ENCODE measurements at regions not wholly inside any gene's neighbourhood (a gene's known extent, or its start where the extent isn't known, plus 50 kb on each side); places are given as distances from the start of the nearest gene placed in this dataset.
"Not testable (repeated sequence)": the region's sequence is repeated elsewhere in the genome, so short reads cannot be mapped to it uniquely, and the experiment has no call there.

DNA sequence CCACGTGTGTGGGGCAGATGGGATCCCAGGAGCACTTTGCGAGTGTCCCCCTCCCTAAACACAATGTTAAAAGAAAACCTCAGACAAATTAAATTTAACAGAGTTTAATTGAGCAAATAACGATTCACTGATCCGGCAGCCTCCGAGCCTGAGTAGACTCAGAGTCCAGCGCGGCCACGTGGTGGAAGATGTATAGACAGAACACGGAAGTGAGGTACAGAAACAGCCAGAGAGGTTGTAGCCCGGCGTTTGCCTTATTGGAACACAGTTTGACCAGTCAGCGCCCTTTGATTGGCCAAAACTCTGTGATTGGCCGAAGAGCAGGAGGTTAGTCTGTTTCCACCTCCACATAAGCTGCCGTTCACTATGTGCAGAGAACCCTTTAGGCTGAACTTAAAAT is 363.0 kb upstream of the IRX2 start:
- in situ Hi-C loops (cut with MboI; ENCODE audit: low pct_unique_long_range_greater_than_20kb, low sequenced_read_pairs) = no loop called here

DNA sequence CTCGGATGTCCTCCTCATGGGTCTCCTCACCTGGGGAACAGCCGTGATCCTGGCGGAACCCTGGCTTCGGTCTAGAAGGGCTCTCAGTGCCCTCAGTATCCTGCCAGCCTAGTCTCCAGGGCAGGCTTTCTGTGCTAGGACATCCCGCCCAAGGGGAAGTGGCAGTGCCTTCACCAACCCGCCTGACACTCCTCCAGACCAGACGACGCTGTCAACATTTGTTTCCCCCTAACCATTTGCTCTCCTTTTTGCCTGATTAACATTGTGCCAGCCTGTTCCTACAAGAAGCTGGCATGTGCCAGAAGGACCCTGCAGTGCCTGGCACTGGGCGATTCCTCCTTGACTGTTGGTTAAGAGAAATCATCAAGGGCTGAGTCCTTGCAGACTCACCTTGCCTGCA is 358.9 kb upstream of the IRX2 start:
- DNase-seq = no peak
- in situ Hi-C loops (cut with MboI; ENCODE audit: low pct_unique_long_range_greater_than_20kb, low sequenced_read_pairs) = no loop called here

More for the DNA sequence above, 363.0 kb upstream of the IRX2 start:
- no peak for DNase-seq

DNA sequence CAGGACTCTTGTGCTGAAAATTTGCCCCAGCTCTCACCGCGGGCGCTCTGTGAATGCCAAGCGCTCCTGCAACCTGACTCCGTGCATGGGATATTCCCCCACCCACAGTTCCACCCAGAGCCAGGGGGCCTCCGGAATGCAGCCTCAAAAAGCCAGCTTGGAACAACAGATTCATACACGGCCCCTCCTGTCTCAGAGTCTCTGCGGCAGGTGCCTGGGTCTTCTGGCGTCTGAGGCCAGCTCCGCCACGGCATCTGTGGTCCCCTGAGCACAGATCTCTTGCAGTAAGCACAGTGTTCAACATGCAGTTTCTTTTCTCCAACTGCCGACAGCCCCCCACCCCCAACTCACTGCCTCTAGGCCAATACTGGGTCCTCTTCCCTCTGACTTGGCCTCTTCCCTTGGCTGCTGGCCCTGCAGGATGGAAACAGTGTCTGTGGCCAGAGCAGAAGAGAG is 355.7 kb upstream of the IRX2 start:
- in situ Hi-C loops (cut with MboI; ENCODE audit: low pct_unique_long_range_greater_than_20kb, low sequenced_read_pairs) = no loop called here
- no peak for DNase-seq

DNA sequence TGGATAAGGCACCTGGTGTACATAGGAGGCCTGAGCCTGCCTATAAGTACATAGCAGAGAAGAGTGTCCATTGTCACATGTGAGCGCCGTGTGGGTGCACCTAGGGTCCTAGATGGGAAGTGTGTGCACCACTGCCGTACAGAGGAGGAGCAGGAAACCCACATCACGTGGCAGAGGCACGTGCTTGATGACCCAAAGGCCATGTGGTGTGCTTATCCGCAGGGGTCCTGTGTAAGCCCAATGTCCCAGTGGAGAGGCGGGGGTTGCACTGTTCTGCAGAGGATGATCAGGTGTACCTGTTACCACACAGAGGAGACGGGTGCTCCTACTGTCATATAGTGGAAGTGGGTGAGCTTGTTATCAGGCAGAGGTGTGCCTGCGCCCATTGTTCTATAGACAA is 354.1 kb upstream of the IRX2 start:
- in situ Hi-C loops (cut with MboI; ENCODE audit: low pct_unique_long_range_greater_than_20kb, low sequenced_read_pairs) = no loop called here
- no peak for DNase-seq

DNA sequence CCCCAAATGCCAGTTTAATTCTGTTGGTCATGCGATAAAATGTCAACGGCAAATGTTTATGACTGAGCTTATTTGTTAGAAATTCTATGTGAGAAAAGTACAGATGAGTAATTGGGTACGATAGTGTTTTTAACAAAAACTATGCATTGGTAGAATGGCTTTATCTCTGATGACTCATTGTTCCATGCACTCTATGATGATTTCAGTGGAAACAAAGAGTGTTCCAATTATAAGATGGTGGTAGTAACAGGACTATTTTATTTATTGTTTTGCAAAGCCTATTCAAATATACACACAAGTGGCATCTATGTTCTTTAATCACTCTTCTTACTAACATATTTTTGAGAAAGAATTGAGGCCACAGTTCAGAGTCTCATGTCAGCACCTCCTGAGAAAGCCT is 353.7 kb upstream of the IRX2 start:
- in situ Hi-C loops (cut with MboI; ENCODE audit: low pct_unique_long_range_greater_than_20kb, low sequenced_read_pairs) = no loop called here
- DNase-seq = no peak

DNA sequence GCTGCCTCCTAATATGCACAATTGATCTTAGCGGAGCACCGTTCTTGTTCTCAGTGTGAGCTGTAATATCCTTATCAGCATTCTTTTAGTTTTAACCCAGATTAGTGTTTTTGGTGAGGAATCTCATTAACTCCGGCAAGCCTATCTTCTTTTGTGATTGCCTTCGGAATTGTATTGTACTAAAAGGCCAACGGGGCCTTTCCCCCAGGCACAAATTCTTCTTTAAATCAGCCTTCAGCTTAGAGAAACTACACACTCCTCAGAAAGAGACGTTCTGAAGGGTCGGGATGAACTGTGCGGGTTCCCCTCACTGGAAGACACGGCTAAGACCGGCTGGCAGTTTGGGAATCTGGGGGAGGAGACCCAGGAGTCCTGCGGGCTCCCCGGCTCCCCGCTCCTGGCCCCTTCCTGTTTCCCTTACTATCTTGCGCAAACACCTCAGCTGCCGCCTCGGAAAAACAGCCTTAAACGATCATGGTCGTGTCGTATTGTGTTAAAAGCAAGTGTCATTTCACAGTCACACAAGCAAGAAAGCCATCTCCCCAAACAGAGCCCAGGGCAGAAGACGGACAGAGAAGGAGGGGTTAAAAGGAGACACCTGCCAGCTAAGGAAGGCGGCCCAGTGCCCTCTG is 353.1 kb upstream of the IRX2 start:
- in situ Hi-C loops (cut with MboI; ENCODE audit: low pct_unique_long_range_greater_than_20kb, low sequenced_read_pairs) = no loop called here
- no peak for DNase-seq

DNA sequence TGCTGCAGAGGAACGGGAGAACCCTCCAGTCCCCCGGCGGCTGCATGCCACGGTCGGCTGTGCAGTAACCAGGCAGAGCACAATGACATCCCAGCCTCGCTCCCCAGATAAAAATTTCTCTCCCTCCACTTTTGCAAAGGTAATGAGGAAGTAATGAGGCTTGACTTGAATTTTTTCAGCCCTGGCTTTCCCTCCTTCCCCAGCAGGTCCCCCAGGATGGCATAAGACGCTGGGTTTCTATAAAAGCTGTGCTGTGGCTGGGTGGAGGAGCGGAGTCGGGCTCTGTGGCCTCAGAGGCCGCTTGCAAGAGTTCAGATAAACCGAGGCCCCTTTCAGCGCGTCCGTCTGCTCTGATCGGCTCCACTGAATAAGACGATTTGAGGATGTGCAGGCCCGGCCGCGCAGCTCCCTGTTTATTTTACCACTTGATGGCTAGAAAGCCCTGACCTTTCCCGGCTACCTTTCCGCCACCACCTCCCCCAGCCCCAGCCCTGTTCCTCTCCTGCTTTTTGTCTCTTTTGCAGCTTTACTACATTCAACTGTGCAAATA is 351.9 kb upstream of the IRX2 start:
- DNase-seq = no peak
- in situ Hi-C loops (cut with MboI; ENCODE audit: low pct_unique_long_range_greater_than_20kb, low sequenced_read_pairs) = no loop called here

DNA sequence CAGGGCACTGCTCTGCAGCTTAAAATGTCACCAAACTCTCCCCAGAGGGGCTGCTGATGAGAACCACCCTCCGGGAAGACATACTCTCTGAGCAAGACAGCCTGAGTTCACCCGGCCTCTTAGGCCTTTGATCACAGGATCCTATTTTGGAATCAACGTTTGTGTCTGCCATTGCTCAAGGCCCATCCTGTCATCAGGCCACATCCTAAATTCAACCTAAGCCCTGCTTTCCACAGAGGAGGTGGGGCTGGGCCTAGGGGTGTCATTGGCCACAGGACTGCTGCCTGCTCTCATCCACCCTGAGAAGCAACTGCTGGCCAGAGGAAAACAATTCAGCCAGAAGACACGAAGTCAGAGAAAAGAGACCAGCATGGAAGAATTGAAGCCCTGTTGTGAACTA is 351.1 kb upstream of the IRX2 start:
- in situ Hi-C loops (cut with MboI; ENCODE audit: low pct_unique_long_range_greater_than_20kb, low sequenced_read_pairs) = no loop called here

DNA sequence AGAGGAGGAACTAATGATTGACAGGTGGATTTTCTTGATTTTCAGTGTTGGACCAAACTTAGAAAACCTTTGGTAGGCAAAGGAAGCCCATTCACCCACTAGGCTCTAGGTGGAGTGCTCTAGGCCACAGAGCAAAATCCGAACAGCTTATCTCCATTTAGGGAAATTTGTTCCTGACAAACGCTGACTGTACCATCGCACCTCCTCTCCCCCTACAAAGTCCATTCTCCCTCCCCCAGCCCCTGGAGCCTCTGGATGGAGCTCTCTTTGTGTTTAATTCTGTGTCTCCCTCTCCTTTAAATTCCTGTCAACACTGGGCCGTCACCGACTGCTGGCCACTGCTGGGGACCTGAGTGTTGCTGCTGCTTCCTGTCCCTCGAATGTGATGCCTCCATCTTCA is 350.1 kb upstream of the IRX2 start:
- in situ Hi-C loops (cut with MboI; ENCODE audit: low pct_unique_long_range_greater_than_20kb, low sequenced_read_pairs) = no loop called here
- no peak for DNase-seq

More for the DNA sequence above, 351.1 kb upstream of the IRX2 start:
- no peak for DNase-seq

DNA sequence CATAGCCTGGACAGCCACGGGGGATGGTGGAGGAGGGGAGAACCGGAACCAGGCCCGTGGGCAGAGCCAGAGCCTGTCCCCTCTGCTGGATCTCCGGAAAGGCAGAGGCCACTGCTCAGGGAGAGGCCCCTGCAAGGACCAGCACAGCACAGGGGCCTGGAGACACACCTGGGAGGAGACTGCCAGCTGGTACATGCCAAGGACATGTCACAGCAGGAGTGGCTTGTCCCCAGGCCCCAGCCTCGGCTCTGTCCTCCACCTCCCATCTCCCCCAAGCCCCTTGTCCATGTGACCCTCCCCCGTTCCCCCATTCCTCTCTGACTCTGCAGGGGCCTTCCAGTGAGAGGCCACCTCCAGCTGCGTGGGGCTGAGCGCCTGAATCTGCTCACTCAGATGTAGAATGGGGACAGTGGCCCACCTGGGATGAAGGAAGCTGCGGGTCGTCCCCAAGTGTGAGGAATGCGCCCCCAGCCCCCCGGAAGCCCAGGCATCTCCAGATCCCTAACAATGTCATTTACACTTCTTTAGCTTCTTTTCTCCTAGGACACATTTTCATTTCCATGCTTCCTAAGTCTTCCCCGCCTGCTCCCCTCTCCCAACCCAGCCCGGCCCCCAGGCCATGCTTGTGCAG is 349.6 kb upstream of the IRX2 start:
- in situ Hi-C loops (cut with MboI; ENCODE audit: low pct_unique_long_range_greater_than_20kb, low sequenced_read_pairs) = no loop called here
- DNase-seq = no peak

DNA sequence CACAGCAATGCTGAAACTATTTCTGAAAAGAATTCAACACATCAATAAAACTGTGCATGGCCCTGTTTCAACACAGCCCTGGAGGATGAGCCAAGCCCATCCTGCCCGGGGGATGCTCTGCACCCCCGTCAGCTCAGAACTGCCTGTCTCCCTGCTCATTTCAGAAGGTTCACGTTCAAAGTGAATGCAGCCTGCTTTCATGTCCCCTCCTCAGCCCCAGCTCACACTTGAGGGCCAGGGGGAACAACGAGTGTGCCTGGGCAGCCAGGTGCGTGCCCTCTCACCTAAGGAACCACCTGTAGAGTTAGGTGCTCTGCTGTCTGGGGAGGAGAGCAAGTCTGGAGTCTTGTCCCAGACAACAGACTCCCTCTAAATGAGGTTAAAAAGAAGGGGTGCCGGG is 348.5 kb upstream of the IRX2 start:
- in situ Hi-C loops (cut with MboI; ENCODE audit: low pct_unique_long_range_greater_than_20kb, low sequenced_read_pairs) = no loop called here
- DNase-seq = no peak

DNA sequence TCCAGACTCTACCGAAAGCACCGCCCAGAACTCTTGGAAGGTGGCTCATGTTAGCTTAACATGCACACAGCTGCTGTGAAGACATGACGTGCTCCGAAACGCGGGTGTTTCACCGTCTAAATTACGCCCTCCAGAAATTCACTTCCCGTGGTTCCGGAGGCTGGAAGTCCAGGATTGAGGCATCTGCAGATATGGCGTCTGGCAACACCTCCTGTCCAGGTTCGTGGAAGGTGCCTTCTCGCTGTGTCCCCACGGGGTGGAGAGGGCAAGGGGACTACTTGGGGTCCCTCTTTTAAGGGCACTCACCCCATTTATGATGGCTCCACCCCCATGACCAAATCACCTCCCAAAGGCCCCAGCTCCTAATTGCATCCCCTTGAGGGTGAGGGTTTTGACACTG is 348.0 kb upstream of the IRX2 start:
- DNase-seq = no peak
- in situ Hi-C loops (cut with MboI; ENCODE audit: low pct_unique_long_range_greater_than_20kb, low sequenced_read_pairs) = no loop called here

DNA sequence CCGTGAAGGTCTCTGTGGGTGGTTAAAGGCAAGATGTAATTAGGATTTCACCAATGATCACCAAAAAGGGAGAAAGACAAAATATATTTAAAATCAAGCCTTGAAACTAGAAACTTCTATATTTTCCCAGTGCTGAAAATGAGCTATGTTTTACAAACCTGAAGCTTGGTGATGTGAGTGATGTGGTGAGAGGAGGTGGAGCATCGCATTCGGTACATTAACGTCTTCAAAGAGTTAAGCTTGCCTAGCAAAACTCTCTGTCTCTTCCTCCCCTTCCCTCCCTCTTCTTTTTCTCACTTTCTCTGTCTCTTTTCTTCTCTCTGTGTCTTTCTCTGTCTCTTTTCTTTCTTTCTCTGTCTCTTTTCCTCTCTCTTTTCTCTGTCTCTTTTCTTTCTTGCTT is 347.3 kb upstream of the IRX2 start:
- in situ Hi-C loops (cut with MboI; ENCODE audit: low pct_unique_long_range_greater_than_20kb, low sequenced_read_pairs) = no loop called here
- no peak for DNase-seq

DNA sequence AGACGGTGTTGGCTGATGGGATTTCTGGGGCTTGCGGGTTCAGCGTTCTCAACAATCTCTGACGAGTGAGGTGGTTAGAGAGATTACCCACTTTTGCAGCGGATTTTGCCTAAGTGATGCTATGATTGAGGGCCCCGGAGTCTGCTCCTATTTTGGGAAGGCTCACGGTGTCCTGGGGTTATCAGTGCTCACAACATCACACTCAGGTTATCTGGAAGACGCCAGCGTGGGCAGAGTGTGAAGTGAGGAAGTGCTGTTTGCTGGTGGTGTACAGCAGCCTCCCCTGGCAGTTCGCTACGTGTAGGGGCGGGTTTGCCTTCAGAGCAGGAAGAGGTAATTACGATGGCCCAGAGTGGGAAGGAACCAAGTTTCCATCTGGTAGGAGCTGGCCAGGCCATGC is 341.2 kb upstream of the IRX2 start:
- in situ Hi-C loops (cut with MboI; ENCODE audit: low pct_unique_long_range_greater_than_20kb, low sequenced_read_pairs) = no loop called here
- no peak for DNase-seq

DNA sequence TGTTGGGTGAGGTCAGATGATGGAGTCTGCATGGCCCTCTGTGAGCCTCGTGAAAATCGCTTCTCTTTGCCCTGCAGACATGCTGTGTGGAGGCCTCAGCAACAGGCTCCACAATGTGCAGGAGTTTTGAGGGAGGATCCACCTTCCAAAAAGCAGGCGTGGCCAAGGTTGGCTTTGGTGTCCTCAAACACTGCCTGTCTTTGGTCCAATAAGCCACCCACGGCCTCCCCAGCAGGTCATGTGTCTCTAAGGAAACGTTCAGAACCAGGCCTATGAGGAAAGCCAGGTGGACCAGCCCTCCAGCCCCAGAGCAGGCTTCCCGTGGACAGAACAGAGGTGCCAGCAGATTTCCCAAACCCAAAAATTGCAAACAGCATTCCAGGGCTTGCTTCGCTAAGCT is 340.7 kb upstream of the IRX2 start:
- in situ Hi-C loops (cut with MboI; ENCODE audit: low pct_unique_long_range_greater_than_20kb, low sequenced_read_pairs) = no loop called here
- DNase-seq = no peak

DNA sequence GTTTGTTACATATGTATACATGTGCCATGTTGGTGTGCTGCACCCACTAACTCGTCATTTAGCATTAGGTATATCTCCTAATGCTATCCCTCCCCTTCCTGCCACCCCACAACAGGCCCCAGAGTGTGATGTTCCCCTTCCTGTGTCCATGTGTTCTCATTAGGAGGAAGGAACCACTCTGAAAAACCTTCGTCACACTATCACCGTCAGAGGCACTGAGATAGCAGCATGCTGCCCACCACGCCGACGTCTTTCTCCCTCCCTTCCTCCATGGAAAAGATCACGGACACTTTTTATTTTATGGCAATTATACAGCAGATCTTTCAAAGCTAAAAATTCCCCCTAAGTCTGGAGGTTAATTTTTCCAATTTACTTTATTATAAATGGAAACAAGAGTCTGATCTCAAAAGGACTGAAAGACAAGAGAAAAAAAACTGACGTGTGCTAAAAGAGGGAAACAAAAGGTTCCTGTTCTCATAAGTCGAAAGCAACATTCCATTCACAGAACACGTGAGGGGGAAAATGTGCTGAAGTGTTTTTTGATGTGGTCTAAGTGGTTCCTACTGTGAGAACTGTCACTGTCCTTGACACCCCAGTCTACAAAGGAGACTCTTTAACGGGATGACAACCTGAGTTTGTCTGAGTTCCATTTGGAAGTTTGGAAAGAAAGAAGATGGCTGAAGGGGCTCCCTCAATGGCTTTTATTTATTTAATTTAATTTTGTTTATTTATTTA is 339.7 kb upstream of the IRX2 start:
- DNase-seq = no peak
- in situ Hi-C loops (cut with MboI; ENCODE audit: low pct_unique_long_range_greater_than_20kb, low sequenced_read_pairs) = no loop called here

DNA sequence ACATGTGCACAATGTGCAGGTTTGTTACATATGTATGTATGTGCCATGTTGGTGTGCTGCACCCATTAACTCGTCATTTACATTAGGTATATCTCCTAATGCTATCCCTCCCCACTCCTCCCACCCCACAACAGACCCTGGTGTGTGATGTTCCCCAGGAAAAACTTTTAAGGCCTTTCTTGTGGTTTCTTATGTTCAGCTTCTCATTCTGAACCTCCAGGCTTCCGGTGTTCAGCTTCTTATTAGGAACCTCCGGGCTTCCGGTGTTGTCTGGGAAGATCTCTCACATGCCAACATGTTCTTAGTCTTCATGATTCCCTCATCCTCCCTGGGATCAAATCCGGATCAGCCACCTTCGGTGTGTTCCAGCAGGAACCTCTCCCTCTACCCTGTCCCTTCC is 338.8 kb upstream of the IRX2 start:
- in situ Hi-C loops (cut with MboI; ENCODE audit: low pct_unique_long_range_greater_than_20kb, low sequenced_read_pairs); DNase-seq: not testable (repeated sequence)

DNA sequence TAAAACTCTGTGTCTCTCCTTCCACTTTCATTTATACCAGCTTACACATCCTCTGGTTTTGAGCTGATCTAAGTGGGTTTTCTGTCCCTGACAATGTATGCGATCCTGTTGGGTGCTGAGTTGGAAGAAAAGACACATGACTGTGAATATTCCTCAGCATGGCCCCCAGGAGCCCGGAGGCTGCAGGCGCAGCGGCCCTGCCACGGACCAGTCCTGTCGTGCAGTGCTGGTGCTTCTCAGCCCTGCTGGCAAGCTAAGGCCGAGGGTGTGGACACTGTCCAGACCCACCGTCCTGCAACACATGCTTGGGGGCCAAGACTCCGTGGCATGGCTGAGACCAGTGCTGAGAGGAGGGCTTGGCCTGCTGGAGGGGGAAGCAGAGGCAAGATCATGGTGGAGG is 328.9 kb upstream of the IRX2 start:
- in situ Hi-C loops (cut with MboI; ENCODE audit: low pct_unique_long_range_greater_than_20kb, low sequenced_read_pairs) = no loop called here
- no peak for DNase-seq

DNA sequence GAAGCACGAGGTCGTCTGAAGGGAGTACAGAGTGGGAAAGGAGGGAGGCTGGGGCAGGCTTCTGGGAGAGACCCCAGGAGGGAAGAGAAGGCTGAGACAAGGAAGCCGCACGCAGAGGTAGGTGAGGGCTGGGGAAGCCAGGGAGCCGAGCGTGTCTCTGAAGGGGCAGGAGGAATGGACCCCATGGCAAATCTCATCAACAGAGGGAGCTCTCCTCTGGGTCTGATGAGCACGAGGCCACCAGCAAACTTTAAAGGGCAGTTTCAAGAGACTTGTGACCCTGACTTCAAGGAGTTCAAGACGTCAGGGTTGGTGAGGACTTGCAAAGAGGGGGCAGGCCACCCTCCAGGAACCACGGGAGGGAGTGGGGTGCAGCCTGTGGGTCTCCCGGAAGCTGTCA is 326.2 kb upstream of the IRX2 start:
- in situ Hi-C loops (cut with MboI; ENCODE audit: low pct_unique_long_range_greater_than_20kb, low sequenced_read_pairs) = no loop called here
- no peak for DNase-seq

DNA sequence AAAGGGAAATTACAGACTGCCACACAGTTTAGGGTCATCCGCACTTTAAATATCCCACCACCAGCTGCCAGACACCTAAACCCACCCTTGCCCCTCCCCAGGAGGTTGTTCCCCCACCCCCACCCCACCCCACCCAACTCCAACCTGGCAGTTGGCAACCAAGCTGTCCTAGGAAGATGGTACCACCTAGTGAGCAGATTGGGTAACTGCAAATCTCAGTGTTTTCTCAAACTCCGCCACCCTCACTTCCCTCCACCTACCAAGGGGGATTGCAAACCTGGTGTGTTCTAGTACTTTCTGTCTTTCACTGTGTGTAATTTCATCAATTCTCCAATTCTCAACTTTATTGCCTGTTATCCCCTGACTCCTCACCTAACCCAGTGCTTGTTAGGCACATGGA is 323.8 kb upstream of the IRX2 start:
- in situ Hi-C loops (cut with MboI; ENCODE audit: low pct_unique_long_range_greater_than_20kb, low sequenced_read_pairs) = no loop called here
- no peak for DNase-seq
